ENCODE measurements at regions not wholly inside any gene's neighbourhood (a gene's known extent, or its start where the extent isn't known, plus 50 kb on each side); places are given as distances from the start of the nearest gene placed in this dataset.

DNA sequence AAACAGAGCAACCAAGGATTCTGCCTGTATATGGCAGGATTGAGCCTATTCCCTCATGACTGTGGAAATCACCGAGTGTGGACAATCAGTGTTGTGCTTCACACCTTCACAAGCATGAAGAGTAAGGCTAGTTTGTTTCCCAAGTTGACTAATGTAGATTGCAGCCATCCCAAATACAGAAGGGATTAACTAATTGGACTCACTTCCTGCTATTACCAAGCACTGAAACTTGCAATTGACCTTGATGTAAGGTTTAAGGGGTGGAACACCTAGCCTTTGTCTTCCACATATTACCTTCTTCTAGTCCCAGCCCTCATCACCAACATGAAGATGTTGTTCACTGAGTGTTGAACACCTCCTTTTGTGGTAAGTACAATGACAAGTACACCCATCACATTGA lies 120.9 kb upstream of the RND3 start:
- TF ChIP-seq, protein P1, sequence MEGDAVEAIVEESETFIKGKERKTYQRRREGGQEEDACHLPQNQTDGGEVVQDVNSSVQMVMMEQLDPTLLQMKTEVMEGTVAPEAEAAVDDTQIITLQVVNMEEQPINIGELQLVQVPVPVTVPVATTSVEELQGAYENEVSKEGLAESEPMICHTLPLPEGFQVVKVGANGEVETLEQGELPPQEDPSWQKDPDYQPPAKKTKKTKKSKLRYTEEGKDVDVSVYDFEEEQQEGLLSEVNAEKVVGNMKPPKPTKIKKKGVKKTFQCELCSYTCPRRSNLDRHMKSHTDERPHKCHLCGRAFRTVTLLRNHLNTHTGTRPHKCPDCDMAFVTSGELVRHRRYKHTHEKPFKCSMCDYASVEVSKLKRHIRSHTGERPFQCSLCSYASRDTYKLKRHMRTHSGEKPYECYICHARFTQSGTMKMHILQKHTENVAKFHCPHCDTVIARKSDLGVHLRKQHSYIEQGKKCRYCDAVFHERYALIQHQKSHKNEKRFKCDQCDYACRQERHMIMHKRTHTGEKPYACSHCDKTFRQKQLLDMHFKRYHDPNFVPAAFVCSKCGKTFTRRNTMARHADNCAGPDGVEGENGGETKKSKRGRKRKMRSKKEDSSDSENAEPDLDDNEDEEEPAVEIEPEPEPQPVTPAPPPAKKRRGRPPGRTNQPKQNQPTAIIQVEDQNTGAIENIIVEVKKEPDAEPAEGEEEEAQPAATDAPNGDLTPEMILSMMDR (IDR thresholded peaks at IDR 0.05; ENCODE audit: insufficient read depth, low read depth, low read length), result no peak
- TF ChIP-seq EZH2 (IDR thresholded peaks at IDR 0.05; ENCODE audit: insufficient read depth, low read length), result no peak

Measured in astrocyte (in vitro differentiated cells and primary cell).